ENCODE measurements at regions not wholly inside any gene's neighbourhood (a gene's known extent, or its start where the extent isn't known, plus 50 kb on each side); places are given as distances from the start of the nearest gene placed in this dataset.

DNA sequence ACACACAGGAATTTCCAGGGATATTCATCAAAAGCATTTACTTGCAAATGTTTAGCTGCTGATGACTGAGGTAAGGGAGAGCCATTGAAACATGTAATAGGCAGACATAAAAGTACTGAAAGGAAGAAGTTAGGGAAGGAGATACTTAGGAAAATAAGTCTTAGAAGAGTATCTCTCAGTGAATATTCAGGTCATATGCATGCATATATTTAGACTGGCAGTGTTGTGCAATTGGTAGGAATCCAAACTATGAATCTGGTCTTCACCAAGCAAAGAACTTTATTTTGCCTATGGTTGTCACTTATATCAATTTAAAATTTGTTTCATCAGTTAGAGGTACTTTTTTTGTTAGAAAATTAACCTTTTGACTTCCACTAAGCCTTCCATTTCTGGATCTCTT is 1490.7 kb downstream of the SUCLG1 start:
- Histone ChIP-seq H3K36me3 (ENCODE audit: control insufficient read depth in 2 of 2, insufficient read depth in 2 of 2, low read length in 1 of 2) (no peaks in the 10 kb centered on the region), H3K27me3 (replicated peaks in 1 of 2; ENCODE audit: control insufficient read depth in 2 of 2, insufficient read depth in 2 of 2, low read length in 1 of 2) (no peaks in the 10 kb centered on the region), H3K79me2 (ENCODE audit: control insufficient read depth, insufficient read depth, low read length) (no peaks in the 10 kb centered on the region), H3K4me3 (no peak overlapping the region), H3K4me2 (ENCODE audit: control insufficient read depth, insufficient read depth) (no peak overlapping the region), H2AFZ (ENCODE audit: control insufficient read depth, low read depth, low read length) (no peak overlapping the region), H3K9me3 (replicated peaks; ENCODE audit: control insufficient read depth, insufficient read depth, low read length) (no peaks in the 10 kb centered on the region), H3K27ac (ENCODE audit: control insufficient read depth, insufficient read depth) (no peak overlapping the region), H4K20me1 (ENCODE audit: control insufficient read depth, insufficient read depth) (no peaks in the 10 kb centered on the region), H3K4me1 (ENCODE audit: control insufficient read depth, insufficient read depth, low read length) (no peaks in the 10 kb centered on the region), H3K9ac (ENCODE audit: control insufficient read depth, insufficient read depth, low read length) (no peak overlapping the region)
- FAIRE-seq (no peak), ATAC-seq (no peak), DNase-seq (ENCODE audit: low read depth, low spot score) (no peak)
- RAD21 ChIA-PET (ENCODE audit: unreplicated experiment): no interaction called here
- in situ Hi-C loops (cut with MboI): no loop called here
- POLR2A ChIA-PET: no interaction called here
- no peak for TF ChIP-seq EP300 (IDR thresholded peaks at IDR 0.05; ENCODE audit: borderline replicate concordance in 1 of 2, control insufficient read depth in 1 of 2, low read depth in 2 of 2, low read length in 2 of 2)
- no peak for TF ChIP-seq POU2F2 (IDR thresholded peaks at IDR 0.05; ENCODE audit: borderline replicate concordance, low read depth, low read length)
- TF ChIP-seq, protein P1, sequence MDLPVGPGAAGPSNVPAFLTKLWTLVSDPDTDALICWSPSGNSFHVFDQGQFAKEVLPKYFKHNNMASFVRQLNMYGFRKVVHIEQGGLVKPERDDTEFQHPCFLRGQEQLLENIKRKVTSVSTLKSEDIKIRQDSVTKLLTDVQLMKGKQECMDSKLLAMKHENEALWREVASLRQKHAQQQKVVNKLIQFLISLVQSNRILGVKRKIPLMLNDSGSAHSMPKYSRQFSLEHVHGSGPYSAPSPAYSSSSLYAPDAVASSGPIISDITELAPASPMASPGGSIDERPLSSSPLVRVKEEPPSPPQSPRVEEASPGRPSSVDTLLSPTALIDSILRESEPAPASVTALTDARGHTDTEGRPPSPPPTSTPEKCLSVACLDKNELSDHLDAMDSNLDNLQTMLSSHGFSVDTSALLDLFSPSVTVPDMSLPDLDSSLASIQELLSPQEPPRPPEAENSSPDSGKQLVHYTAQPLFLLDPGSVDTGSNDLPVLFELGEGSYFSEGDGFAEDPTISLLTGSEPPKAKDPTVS (IDR thresholded peaks at IDR 0.05; ENCODE audit: low read depth, low read length): no peak
- no peak for TF ChIP-seq BRCA1 (IDR thresholded peaks at IDR 0.05; ENCODE audit: low read depth, low read length)
- TF ChIP-seq, protein P2, sequence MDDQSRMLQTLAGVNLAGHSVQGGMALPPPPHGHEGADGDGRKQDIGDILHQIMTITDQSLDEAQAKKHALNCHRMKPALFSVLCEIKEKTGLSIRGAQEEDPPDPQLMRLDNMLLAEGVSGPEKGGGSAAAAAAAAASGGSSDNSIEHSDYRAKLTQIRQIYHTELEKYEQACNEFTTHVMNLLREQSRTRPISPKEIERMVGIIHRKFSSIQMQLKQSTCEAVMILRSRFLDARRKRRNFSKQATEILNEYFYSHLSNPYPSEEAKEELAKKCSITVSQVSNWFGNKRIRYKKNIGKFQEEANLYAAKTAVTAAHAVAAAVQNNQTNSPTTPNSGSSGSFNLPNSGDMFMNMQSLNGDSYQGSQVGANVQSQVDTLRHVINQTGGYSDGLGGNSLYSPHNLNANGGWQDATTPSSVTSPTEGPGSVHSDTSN (IDR thresholded peaks at IDR 0.05; ENCODE audit: insufficient replicate concordance, low read depth, low read length): no peak
- no peak for TF ChIP-seq SPI1 (IDR thresholded peaks at IDR 0.05; ENCODE audit: borderline replicate concordance, insufficient read depth, low read depth, low read length)
- no peak for TF ChIP-seq GABPA (IDR thresholded peaks at IDR 0.05; ENCODE audit: low read depth)
- no peak for TF ChIP-seq IKZF2 (IDR thresholded peaks at IDR 0.05)
- TF ChIP-seq FOXK2 (IDR thresholded peaks at IDR 0.05): no peak
- TF ChIP-seq SIN3A (IDR thresholded peaks at IDR 0.05; ENCODE audit: low read depth, low read length): no peak
- no peak for TF ChIP-seq NFYB (IDR thresholded peaks at IDR 0.05; ENCODE audit: insufficient read depth, low read depth, low read length)
- intact Hi-C loops (cut with micrococcal nuclease; ENCODE audit: unreplicated experiment): no loop called here
- no TSS peak for BruUV-seq (replicated peaks)
- CTCF ChIA-PET: no interaction called here
- SMC1A ChIA-PET (ENCODE audit: uncharacterized antibody, unreplicated experiment): no interaction called here
